Adrenal gland (tissue), 9 donors: ENCODE measurements at regions not wholly inside any gene's neighbourhood (a gene's known extent, or its start where the extent isn't known, plus 50 kb on each side); places are given as distances from the start of the nearest gene placed in this dataset.
"Not testable (repeated sequence)": the region's sequence is repeated elsewhere in the genome, so short reads cannot be mapped to it uniquely, and the experiment has no call there.

Experiments
- DNase-seq, 7 donors: peaks; one replicate each; pipeline ENCODE4 v3.0.0-alpha.2; 2019 to 2020
- H3K27ac ChIP-seq, 5 donors: fragments of 200-600 bp; sonication (generic) in 4 of 5; 1 replicate in 3 of 5; 2 replicates in 2 of 5; pipeline versions ENCODE4 v1.5.1 to v1.8.0; 2016 to 2020; ENCODE audit warnings: mild to moderate bottlenecking in 1 of 5
- H3K27me3 ChIP-seq: fragments of 200-600 bp; 2 replicates; pipeline ENCODE4 v1.8.0; 2021
- H3K36me3 ChIP-seq, 2 donors: fragments of 200-600 bp; replicated peaks in 1 of 2; 1 replicate in 1 of 2; 2 replicates in 1 of 2; pipeline versions ENCODE4 v1.5.1 to v1.8.0; 2018 to 2022
- H3K4me1 ChIP-seq, 2 donors: fragments of 200-600 bp; replicated peaks in 1 of 2; 1 replicate in 1 of 2; 2 replicates in 1 of 2; pipeline versions ENCODE4 v1.5.1 to v1.8.0; 2018 to 2021
- H3K4me3 ChIP-seq, 4 donors: fragments of 200-600 bp; sonication (generic) in 3 of 4; one replicate each; pipeline ENCODE4 v1.5.1; 2016 to 2018
- H3K9me3 ChIP-seq, 3 donors: fragments of 200-600 bp; sonication (generic) in 1 of 3; replicated peaks in 1 of 3; 1 replicate in 2 of 3; 2 replicates in 1 of 3; pipeline versions ENCODE4 v1.5.1 to v1.8.0; 2016 to 2021
- CTCF ChIP-seq, 6 experiments: fragments of 450-650 bp in 4 of 6; fragments of 200-600 bp in 2 of 6; sonication (generic) in 1 of 6; IDR thresholded peaks; 1 replicate in 5 of 6; 2 replicates in 1 of 6; pipeline versions ENCODE4 v1.5.1 to v1.8.0; 2016 to 2021; ENCODE audit warnings: antibody characterized with exemption in 6 of 6, mild to moderate bottlenecking in 2 of 6, moderate library complexity in 1 of 6
- POLR2A ChIP-seq, 2 donors: fragments of 450-650 bp; IDR thresholded peaks; one replicate each; pipeline ENCODE4 v1.6.1; 2017; ENCODE audit warnings: antibody characterized with exemption in 2 of 2, mild to moderate bottlenecking in 2 of 2, moderate library complexity in 1 of 2
- WGBS, 4 donors: extraction: QIAGEN DNeasy Blood & Tissue Kit in 2 of 4; methylation state at CpG; one replicate each; pipeline versions ENCODE4 v1.1.5 to v1.1.7; 2013 to 2017; 5-methylcytosine and 5-hydroxymethylcytosine counted together
- intact Hi-C, 2 donors: fragments of 100-400 bp; cut with DNase I; formaldehyde crosslinking; loops; one replicate each; pipeline versions ENCODE4 v1.14.1 to v1.15.0; 2022 to 2023
- donor health status: healthy with polysubstance abuse.
- donor health status: Bipolar disorder and iron deficiency.
- donor health status: DM: yes; HTN: yes; CAD: no.
- donor health status: DM: no; HTN: no; CAD: no.
- donor health status: DM: no; HTN: no; CAD: no.

GRCh38 chr4:91688413-91688812, 615.4 kb upstream of the GRID2 start:
- Histone ChIP-seq H3K4me1 (no peaks in the 10 kb centered on the region), H3K27ac (no peak overlapping the region), H3K9me3 (no peaks in the 10 kb centered on the region), H3K4me3 (no peak overlapping the region), H3K36me3 (no peaks in the 10 kb centered on the region), H3K27me3 (no peaks in the 10 kb centered on the region)
- TF ChIP-seq POLR2A (IDR thresholded peaks at IDR 0.05), result no peak
- DNase-seq, result no peak
- intact Hi-C loops, result no loop called here

GRCh38 chr4:91699691-91700090, 604.1 kb upstream of the GRID2 start:
- DNase-seq, H3K27me3 ChIP-seq, H3K36me3 ChIP-seq, H3K9me3 ChIP-seq, intact Hi-C loops, H3K27ac ChIP-seq, H3K4me3 ChIP-seq, H3K4me1 ChIP-seq: not testable (repeated sequence)
- 48 to 64% (median 59%) methylated on average over 4 of the region's 4 CpGs for WGBS, 4 donors

GRCh38 chr4:91729851-91730250, 573.9 kb upstream of the GRID2 start:
- no peaks in the 10 kb centered on the region for H3K27me3 ChIP-seq
- DNase-seq, result no peak
- no peak for TF ChIP-seq CTCF (IDR thresholded peaks at IDR 0.05)
- TF ChIP-seq POLR2A (IDR thresholded peaks at IDR 0.05), result no peak
- no peak overlapping the region for H3K27ac ChIP-seq
- H3K4me1 ChIP-seq, result no peaks in the 10 kb centered on the region
- no peaks in the 10 kb centered on the region for H3K36me3 ChIP-seq
- no peaks in the 10 kb centered on the region for H3K9me3 ChIP-seq
- intact Hi-C loops, result no loop called here
- no peak overlapping the region for H3K4me3 ChIP-seq
- 83 to 92% (median 87%) methylated on average over 2 of the region's 2 CpGs for WGBS, 4 donors

- intact Hi-C loops, result no loop called here
- no peaks in the 10 kb centered on the region for H3K4me1 ChIP-seq
- H3K9me3 ChIP-seq, result no peaks in the 10 kb centered on the region
- H3K27ac ChIP-seq, result no peak overlapping the region
- H3K36me3 ChIP-seq, result no peaks in the 10 kb centered on the region
- WGBS, 4 donors, result 44 to 87% (median 62%) methylated on average over 1 of the region's 1 CpG
- no peak for DNase-seq
- H3K4me3 ChIP-seq, result no peak overlapping the region
- H3K27me3 ChIP-seq, result no peaks in the 10 kb centered on the region
- TF ChIP-seq CTCF (IDR thresholded peaks at IDR 0.05) (no peak), POLR2A (IDR thresholded peaks at IDR 0.05) (no peak)
Measured at GRCh38 chr4:91734682-91735081, 569.1 kb upstream of the GRID2 start.

GRCh38 chr4:91738831-91739230, 564.9 kb upstream of the GRID2 start:
- H3K27ac ChIP-seq, H3K9me3 ChIP-seq, DNase-seq, intact Hi-C loops, H3K27me3 ChIP-seq, H3K4me1 ChIP-seq, H3K36me3 ChIP-seq, H3K4me3 ChIP-seq: not testable (repeated sequence)

- H3K4me3 ChIP-seq, result no peak overlapping the region
- TF ChIP-seq CTCF (IDR thresholded peaks at IDR 0.05) (no peak), POLR2A (IDR thresholded peaks at IDR 0.05) (no peak)
- H3K36me3 ChIP-seq, result no peaks in the 10 kb centered on the region
- H3K9me3 ChIP-seq, result no peaks in the 10 kb centered on the region
- no peaks in the 10 kb centered on the region for H3K4me1 ChIP-seq
- no peak for DNase-seq
- WGBS, 4 donors, result 44 to 87% (median 67%) methylated on average over 3 of the region's 3 CpGs
- intact Hi-C loops, result no loop called here
- no peak overlapping the region for H3K27ac ChIP-seq
- H3K27me3 ChIP-seq, result no peaks in the 10 kb centered on the region
Measured at GRCh38 chr4:91746551-91746950, 557.2 kb upstream of the GRID2 start.
